ENCODE measurements at regions not wholly inside any gene's neighbourhood (a gene's known extent, or its start where the extent isn't known, plus 50 kb on each side); places are given as distances from the start of the nearest gene placed in this dataset.

- no peak for DNase-seq
Observed at GRCh38 chr12:132392389-132393244, 63.2 kb upstream of the GALNT9 start.

GRCh38 chr12:132391326-132392041, 62.1 kb upstream of the GALNT9 start:
- no peak for DNase-seq

- DNase-seq: no peak
Observed at GRCh38 chr12:132390287-132391076, 61.1 kb upstream of the GALNT9 start.

- no peak for DNase-seq
Observed at GRCh38 chr12:132389526-132390286, 60.3 kb upstream of the GALNT9 start.

GRCh38 chr12:132389026-132389425, 59.6 kb upstream of the GALNT9 start:
- DNase-seq: no peak

GRCh38 chr12:132388379-132389015, 59.1 kb upstream of the GALNT9 start:
- DNase-seq: no peak

GRCh38 chr12:132386926-132387497, 57.6 kb upstream of the GALNT9 start:
- no peak for DNase-seq

GRCh38 chr12:132385923-132386751, 56.7 kb upstream of the GALNT9 start:
- no peak for DNase-seq

- DNase-seq: no peak
Observed at GRCh38 chr12:132384916-132385774, 55.8 kb upstream of the GALNT9 start.

- no peak for DNase-seq
Observed at GRCh38 chr12:132380641-132381040, 51.3 kb upstream of the GALNT9 start.

- no peak for DNase-seq
Observed at GRCh38 chr12:132379996-132380395, 50.6 kb upstream of the GALNT9 start.

- DNase-seq: no peak
Observed at GRCh38 chr12:132379576-132379975, 50.2 kb upstream of the GALNT9 start.
